Endothelial cell of umbilical vein (primary cell): ENCODE measurements at regions not wholly inside any gene's neighbourhood (a gene's known extent, or its start where the extent isn't known, plus 50 kb on each side); places are given as distances from the start of the nearest gene placed in this dataset.

Source experiments
- CTCF ChIP-seq, 2 donors: IDR thresholded peaks; 1 replicate in 1 of 2; 2 replicates in 1 of 2; pipeline ENCODE4 v1.5.1; 2011; ENCODE audit warnings: low read length in 2 of 2, mild to moderate bottlenecking in 2 of 2, moderate library complexity in 2 of 2, control low read depth in 1 of 2, inconsistent platforms in 1 of 2, low read depth in 1 of 2; ENCODE audit not compliant: insufficient read depth in 1 of 2; ENCODE audit errors: extremely low read depth in 1 of 2
- EZH2 ChIP-seq: IDR thresholded peaks from 2 replicates; pipeline ENCODE4 v1.6.1; 2012; ENCODE audit warnings: borderline replicate concordance, low read depth, mild to moderate bottlenecking, moderate library complexity, low read length, inconsistent platforms; ENCODE audit not compliant: severe bottlenecking
- FOS ChIP-seq: IDR thresholded peaks from 2 replicates; pipeline ENCODE4 v1.6.1; 2011; ENCODE audit warnings: mild to moderate bottlenecking, low read length, moderate library complexity, borderline replicate concordance; ENCODE audit not compliant: insufficient read depth
- MYC ChIP-seq: IDR thresholded peaks from one replicate; pipeline ENCODE4 v1.6.1; 2011; ENCODE audit warnings: mild to moderate bottlenecking, low read depth, low read length
- POLR2A ChIP-seq: IDR thresholded peaks from 2 replicates; pipeline ENCODE4 v1.6.1; 2012; ENCODE audit warnings: low read depth, mild to moderate bottlenecking, control low read depth, low read length
- TF ChIP-seq, protein P1 (sequence below): IDR thresholded peaks from 2 replicates; pipeline ENCODE4 v1.6.1; 2011; ENCODE audit not compliant: insufficient read depth, insufficient read length

DNA sequence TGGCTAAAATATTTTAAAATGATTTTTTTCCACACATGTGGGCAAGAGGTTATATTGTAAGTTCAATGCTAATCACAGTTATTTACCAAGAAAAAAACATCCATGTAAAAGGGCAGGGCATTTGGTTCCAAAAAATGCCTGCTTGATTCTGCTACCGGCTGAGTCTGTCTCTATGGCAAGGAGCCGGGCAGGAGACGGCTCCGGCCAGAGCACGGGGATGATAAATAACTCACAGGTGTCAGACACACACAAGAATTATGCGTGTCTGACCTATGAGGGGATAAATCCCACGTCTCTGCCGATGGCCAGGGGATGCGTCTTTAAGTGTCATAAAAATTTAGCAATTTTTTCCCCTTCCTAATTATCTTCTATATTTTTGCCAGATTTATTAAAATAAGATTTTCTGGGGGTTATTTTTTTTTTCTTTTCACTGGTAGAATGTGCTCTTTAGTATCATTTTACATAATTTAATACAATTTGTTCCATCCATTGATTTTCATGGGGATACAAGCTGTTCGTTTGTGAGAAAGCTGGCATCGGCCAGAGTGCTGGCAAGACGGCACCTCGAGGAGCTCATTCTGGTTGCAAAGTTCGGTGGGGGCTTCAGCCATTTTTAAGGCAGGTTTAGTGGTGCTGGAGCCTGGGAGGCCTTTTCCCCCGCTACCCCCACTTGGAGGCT lies 253.9 kb downstream of the ZNF536 start:
- TF ChIP-seq CTCF (IDR thresholded peaks at IDR 0.05; ENCODE audit: extremely low read depth in 1 of 2, insufficient read depth in 1 of 2, low read depth in 1 of 2, low read length in 2 of 2) (no peak), POLR2A (no peak), FOS (no peak), EZH2 (no peak), MYC (no peak)
- TF ChIP-seq, protein P1, sequence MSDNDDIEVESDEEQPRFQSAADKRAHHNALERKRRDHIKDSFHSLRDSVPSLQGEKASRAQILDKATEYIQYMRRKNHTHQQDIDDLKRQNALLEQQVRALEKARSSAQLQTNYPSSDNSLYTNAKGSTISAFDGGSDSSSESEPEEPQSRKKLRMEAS, result no peak
